Upper lobe of right lung (tissue), 1 donor: ENCODE measurements at regions not wholly inside any gene's neighbourhood (a gene's known extent, or its start where the extent isn't known, plus 50 kb on each side); places are given as distances from the start of the nearest gene placed in this dataset.

ENCODE experiments used
- ATAC-seq: fragments of 200-7000 bp; cut with Tn5 transposase; one replicate; pipeline ENCODE4 v1.9.1; 2020; ENCODE audit warnings: mild to moderate bottlenecking, moderate library complexity
- DNase-seq: peaks from one replicate; pipeline ENCODE4 v3.0.0-alpha.2; 2020
- H3K27ac ChIP-seq: fragments of 200-600 bp; one replicate; pipeline ENCODE4 v1.8.0; 2022
- H3K27me3 ChIP-seq: fragments of 200-600 bp; one replicate; pipeline ENCODE4 v1.8.0; 2022; ENCODE audit warnings: mild to moderate bottlenecking
- H3K36me3 ChIP-seq: fragments of 200-600 bp; one replicate; pipeline ENCODE4 v1.8.0; 2022
- H3K4me1 ChIP-seq: fragments of 200-600 bp; one replicate; pipeline ENCODE4 v1.8.0; 2022
- H3K4me3 ChIP-seq: fragments of 200-600 bp; one replicate; pipeline ENCODE4 v1.8.0; 2022; ENCODE audit warnings: mild to moderate bottlenecking
- H3K9me3 ChIP-seq: fragments of 200-600 bp; one replicate; pipeline ENCODE4 v1.8.0; 2022
- intact Hi-C: fragments of 100-400 bp; cut with DNase I; formaldehyde crosslinking; loops from one replicate; pipeline ENCODE4 v1.11.0; 2022
- TF ChIP-seq, protein P1 (sequence below): fragments of 200-600 bp; IDR thresholded peaks from one replicate; pipeline ENCODE4 v1.8.0; 2022; ENCODE audit warnings: antibody characterized with exemption
- donor health status: DM: no; HTN: yes; CAD: no; lungs with severe emphysema.

- TF ChIP-seq, protein P1, sequence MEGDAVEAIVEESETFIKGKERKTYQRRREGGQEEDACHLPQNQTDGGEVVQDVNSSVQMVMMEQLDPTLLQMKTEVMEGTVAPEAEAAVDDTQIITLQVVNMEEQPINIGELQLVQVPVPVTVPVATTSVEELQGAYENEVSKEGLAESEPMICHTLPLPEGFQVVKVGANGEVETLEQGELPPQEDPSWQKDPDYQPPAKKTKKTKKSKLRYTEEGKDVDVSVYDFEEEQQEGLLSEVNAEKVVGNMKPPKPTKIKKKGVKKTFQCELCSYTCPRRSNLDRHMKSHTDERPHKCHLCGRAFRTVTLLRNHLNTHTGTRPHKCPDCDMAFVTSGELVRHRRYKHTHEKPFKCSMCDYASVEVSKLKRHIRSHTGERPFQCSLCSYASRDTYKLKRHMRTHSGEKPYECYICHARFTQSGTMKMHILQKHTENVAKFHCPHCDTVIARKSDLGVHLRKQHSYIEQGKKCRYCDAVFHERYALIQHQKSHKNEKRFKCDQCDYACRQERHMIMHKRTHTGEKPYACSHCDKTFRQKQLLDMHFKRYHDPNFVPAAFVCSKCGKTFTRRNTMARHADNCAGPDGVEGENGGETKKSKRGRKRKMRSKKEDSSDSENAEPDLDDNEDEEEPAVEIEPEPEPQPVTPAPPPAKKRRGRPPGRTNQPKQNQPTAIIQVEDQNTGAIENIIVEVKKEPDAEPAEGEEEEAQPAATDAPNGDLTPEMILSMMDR: no peak
- no peak for ATAC-seq
- no peaks in the 10 kb centered on the region for H3K9me3 ChIP-seq
- H3K27ac ChIP-seq: no peak overlapping the region
- H3K4me3 ChIP-seq: no peak overlapping the region
- intact Hi-C loops: no loop called here
- no peak for DNase-seq
- H3K4me1 ChIP-seq: no peaks in the 10 kb centered on the region
- no peaks in the 10 kb centered on the region for H3K36me3 ChIP-seq
- no peaks in the 10 kb centered on the region for H3K27me3 ChIP-seq
Measured at GRCh38 chr5:67520161-67520908, 323.7 kb upstream of the CD180 start.

- TF ChIP-seq, protein P1: no peak
- Histone ChIP-seq H3K9me3 (no peaks in the 10 kb centered on the region), H3K36me3 (no peaks in the 10 kb centered on the region), H3K4me1 (no peaks in the 10 kb centered on the region), H3K27me3 (no peaks in the 10 kb centered on the region), H3K27ac (no peak overlapping the region), H3K4me3 (no peak overlapping the region)
- ATAC-seq: no peak
- no peak for DNase-seq
- intact Hi-C loops: no loop called here
Measured at GRCh38 chr5:67518227-67518626, 321.6 kb upstream of the CD180 start.

GRCh38 chr5:67516948-67517565 is 320.5 kb upstream of the CD180 start:
- peak; percentile 93 for ATAC-seq
- Histone ChIP-seq H3K4me1 (no peaks in the 10 kb centered on the region), H3K4me3 (no peak overlapping the region), H3K36me3 (no peaks in the 10 kb centered on the region), H3K27me3 (no peaks in the 10 kb centered on the region), H3K27ac (no peak overlapping the region), H3K9me3 (no peaks in the 10 kb centered on the region)
- intact Hi-C loops: no loop called here
- TF ChIP-seq, protein P1: no peak
- no peak for DNase-seq

GRCh38 chr5:67515762-67516161 is 319.2 kb upstream of the CD180 start:
- peak overlapping the region; percentile 34 for H3K27ac ChIP-seq
- TF ChIP-seq, protein P1: no peak
- no peak overlapping the region for H3K4me3 ChIP-seq
- H3K27me3 ChIP-seq: no peaks in the 10 kb centered on the region
- no peaks in the 10 kb centered on the region for H3K9me3 ChIP-seq
- intact Hi-C loops: no loop called here
- DNase-seq (no peak), ATAC-seq (no peak)
- no peaks in the 10 kb centered on the region for H3K4me1 ChIP-seq
- no peaks in the 10 kb centered on the region for H3K36me3 ChIP-seq

- H3K27ac ChIP-seq: no peak overlapping the region
- no peaks in the 10 kb centered on the region for H3K4me1 ChIP-seq
- no peaks in the 10 kb centered on the region for H3K9me3 ChIP-seq
- DNase-seq (no peak), ATAC-seq (no peak)
- TF ChIP-seq, protein P1: no peak
- no peak overlapping the region for H3K4me3 ChIP-seq
- no peaks in the 10 kb centered on the region for H3K27me3 ChIP-seq
- no peaks in the 10 kb centered on the region for H3K36me3 ChIP-seq
- intact Hi-C loops: no loop called here
Measured at GRCh38 chr5:67515020-67515689, 318.6 kb upstream of the CD180 start.
